ENCODE measurements at regions not wholly inside any gene's neighbourhood (a gene's known extent, or its start where the extent isn't known, plus 50 kb on each side); places are given as distances from the start of the nearest gene placed in this dataset.

DNA sequence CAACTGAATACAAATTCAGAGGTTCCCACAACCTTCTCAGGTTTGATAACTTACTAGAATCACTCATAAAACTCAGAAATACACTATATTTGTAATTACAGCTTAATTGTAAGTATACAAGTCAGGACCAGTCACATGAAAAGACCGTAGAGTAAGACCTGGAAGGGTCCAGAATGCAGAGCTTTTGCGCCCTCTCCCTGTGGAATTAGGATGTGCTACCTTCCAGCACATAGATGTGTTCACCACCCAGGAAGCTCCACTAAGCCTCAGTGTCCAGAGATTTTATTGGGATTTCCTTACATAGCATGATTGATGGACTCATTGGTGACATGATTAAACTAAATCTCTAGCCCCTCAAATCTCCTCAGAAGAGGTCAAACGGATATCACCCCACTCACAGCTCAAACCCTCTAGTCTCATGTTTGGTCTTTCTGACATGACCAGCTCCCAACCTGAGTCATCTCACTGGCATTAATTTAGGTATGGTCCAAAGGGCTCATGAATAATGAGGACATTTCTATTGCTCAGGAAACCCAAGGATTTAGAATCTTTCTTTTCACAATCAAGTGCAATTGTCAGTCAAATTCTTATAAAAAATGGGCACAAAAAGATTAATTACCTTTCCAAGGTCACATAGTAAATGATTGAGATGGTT is 77.2 kb upstream of the UBASH3B start:
- TF ChIP-seq POLR2A (IDR thresholded peaks at IDR 0.05): no peak
- TF ChIP-seq, protein P1, sequence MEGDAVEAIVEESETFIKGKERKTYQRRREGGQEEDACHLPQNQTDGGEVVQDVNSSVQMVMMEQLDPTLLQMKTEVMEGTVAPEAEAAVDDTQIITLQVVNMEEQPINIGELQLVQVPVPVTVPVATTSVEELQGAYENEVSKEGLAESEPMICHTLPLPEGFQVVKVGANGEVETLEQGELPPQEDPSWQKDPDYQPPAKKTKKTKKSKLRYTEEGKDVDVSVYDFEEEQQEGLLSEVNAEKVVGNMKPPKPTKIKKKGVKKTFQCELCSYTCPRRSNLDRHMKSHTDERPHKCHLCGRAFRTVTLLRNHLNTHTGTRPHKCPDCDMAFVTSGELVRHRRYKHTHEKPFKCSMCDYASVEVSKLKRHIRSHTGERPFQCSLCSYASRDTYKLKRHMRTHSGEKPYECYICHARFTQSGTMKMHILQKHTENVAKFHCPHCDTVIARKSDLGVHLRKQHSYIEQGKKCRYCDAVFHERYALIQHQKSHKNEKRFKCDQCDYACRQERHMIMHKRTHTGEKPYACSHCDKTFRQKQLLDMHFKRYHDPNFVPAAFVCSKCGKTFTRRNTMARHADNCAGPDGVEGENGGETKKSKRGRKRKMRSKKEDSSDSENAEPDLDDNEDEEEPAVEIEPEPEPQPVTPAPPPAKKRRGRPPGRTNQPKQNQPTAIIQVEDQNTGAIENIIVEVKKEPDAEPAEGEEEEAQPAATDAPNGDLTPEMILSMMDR (IDR thresholded peaks at IDR 0.05): no peak
